MM.1S (cell line): ENCODE measurements at regions not wholly inside any gene's neighbourhood (a gene's known extent, or its start where the extent isn't known, plus 50 kb on each side); places are given as distances from the start of the nearest gene placed in this dataset.

Source experiments
- DNase-seq: peaks from one replicate; pipeline ENCODE4 v3.0.0-alpha.2; 2015
- H2AFZ ChIP-seq: fragments of 300-600 bp; sonication (generic); 2 replicates; pipeline ENCODE4 v1.6.0; 2016; ENCODE audit warnings: antibody characterized with exemption, low read length
- H3F3A ChIP-seq: fragments of 300-600 bp; sonication (generic); 2 replicates; pipeline ENCODE4 v1.6.1; 2016; ENCODE audit warnings: mild to moderate bottlenecking, antibody characterized with exemption, low read length, moderate library complexity, mixed read lengths; ENCODE audit not compliant: insufficient read depth
- H3K27ac ChIP-seq: fragments of 300-600 bp; sonication (generic); 2 replicates; pipeline ENCODE4 v1.5.1; 2016; ENCODE audit warnings: mild to moderate bottlenecking, low read length
- H3K27me3 ChIP-seq: fragments of 300-600 bp; sonication (generic); replicated peaks from 2 replicates; pipeline ENCODE4 v1.6.0; 2016; ENCODE audit warnings: low read length; ENCODE audit not compliant: insufficient read depth
- H3K36me3 ChIP-seq: fragments of 300-600 bp; sonication (generic); replicated peaks from 2 replicates; pipeline ENCODE4 v1.6.1; 2016; ENCODE audit warnings: mild to moderate bottlenecking, low read length, mixed read lengths; ENCODE audit not compliant: insufficient read depth
- H3K4me1 ChIP-seq: fragments of 300-600 bp; sonication (generic); 2 replicates; pipeline ENCODE4 v1.6.1; 2016; ENCODE audit warnings: low read length, mixed read lengths
- H3K4me2 ChIP-seq: fragments of 300-600 bp; sonication (generic); 2 replicates; pipeline ENCODE4 v1.6.0; 2016; ENCODE audit warnings: low read depth, low read length
- H3K4me3 ChIP-seq: fragments of 300-600 bp; sonication (generic); 2 replicates; pipeline ENCODE4 v1.5.1; 2016; ENCODE audit warnings: low read length, mixed read lengths
- H3K79me2 ChIP-seq: fragments of 300-600 bp; sonication (generic); 2 replicates; pipeline ENCODE4 v1.6.1; 2016; ENCODE audit warnings: mixed run types, low read length, mixed read lengths
- H3K9ac ChIP-seq: fragments of 300-600 bp; sonication (generic); 2 replicates; pipeline ENCODE4 v1.6.1; 2016; ENCODE audit warnings: low read length, mixed read lengths
- H3K9me2 ChIP-seq: fragments of 300-600 bp; sonication (generic); replicated peaks from 2 replicates; pipeline ENCODE4 v1.6.1; 2016; ENCODE audit warnings: mild to moderate bottlenecking, low read length, mixed read lengths; ENCODE audit not compliant: insufficient read depth
- H3K9me3 ChIP-seq: fragments of 300-600 bp; sonication (generic); replicated peaks from 2 replicates; pipeline ENCODE4 v1.6.1; 2016; ENCODE audit warnings: mild to moderate bottlenecking, low read length, mixed read lengths; ENCODE audit not compliant: insufficient read depth
- H4K20me1 ChIP-seq: fragments of 300-600 bp; sonication (generic); 2 replicates; pipeline ENCODE4 v1.6.1; 2016; ENCODE audit warnings: mild to moderate bottlenecking, low read length, moderate library complexity, mixed read lengths; ENCODE audit not compliant: insufficient read depth
- CTCF ChIP-seq: fragments of 300-600 bp; sonication (generic); IDR thresholded peaks from 2 replicates; pipeline ENCODE4 v1.5.1; 2016; ENCODE audit warnings: antibody characterized with exemption, low read length, mixed read lengths
- EZH2 ChIP-seq: fragments of 300-600 bp; sonication (generic); optimal IDR thresholded peaks from 2 replicates; pipeline ENCODE3; 2017; ENCODE audit warnings: low read depth, mild to moderate bottlenecking, antibody characterized with exemption, low read length, mixed read lengths
- EZH2phosphoT487 ChIP-seq: fragments of 300-600 bp; sonication (generic); IDR thresholded peaks from 2 replicates; pipeline ENCODE4 v1.6.1; 2018; ENCODE audit warnings: antibody characterized with exemption, low read length

- no peaks in the 10 kb centered on the region for H3K9me3 ChIP-seq
- no peak overlapping the region for H3K4me3 ChIP-seq
- no peak overlapping the region for H2AFZ ChIP-seq
- H3K9me2 ChIP-seq: no peaks in the 10 kb centered on the region
- H3K27me3 ChIP-seq: no peaks in the 10 kb centered on the region
- no peaks in the 10 kb centered on the region for H3F3A ChIP-seq
- no peaks in the 10 kb centered on the region for H4K20me1 ChIP-seq
- H3K4me2 ChIP-seq: no peak overlapping the region
- no peak for TF ChIP-seq EZH2phosphoT487
- no peak overlapping the region for H3K27ac ChIP-seq
- H3K79me2 ChIP-seq: no peaks in the 10 kb centered on the region
- DNase-seq: no peak
- H3K36me3 ChIP-seq: no peaks in the 10 kb centered on the region
- H3K9ac ChIP-seq: no peak overlapping the region
- no peaks in the 10 kb centered on the region; the same call in 1 of the 2 replicates for H3K4me1 ChIP-seq
These were observed 433.5 kb downstream of the DAD1 start for GRCh38 chr14:22155571-22155970.

GRCh38 chr14:22152903-22153302 is 436.1 kb downstream of the DAD1 start:
- no peak overlapping the region for H2AFZ ChIP-seq
- no peaks in the 10 kb centered on the region for H3K79me2 ChIP-seq
- H3K4me2 ChIP-seq: no peak overlapping the region
- H3K27ac ChIP-seq: no peak overlapping the region
- no peak for DNase-seq
- no peaks in the 10 kb centered on the region for H3K36me3 ChIP-seq
- no peaks in the 10 kb centered on the region for H3K27me3 ChIP-seq
- no peaks in the 10 kb centered on the region for H4K20me1 ChIP-seq
- no peaks in the 10 kb centered on the region for H3F3A ChIP-seq
- H3K9me2 ChIP-seq: no peaks in the 10 kb centered on the region
- no peaks in the 10 kb centered on the region for H3K9me3 ChIP-seq
- H3K4me3 ChIP-seq: no peak overlapping the region
- TF ChIP-seq EZH2: no peak
- TF ChIP-seq CTCF: no peak
- no peak for TF ChIP-seq EZH2phosphoT487
- no peaks in the 10 kb centered on the region for H3K4me1 ChIP-seq
- H3K9ac ChIP-seq: no peak overlapping the region

- no peak overlapping the region for H3K4me3 ChIP-seq
- H3K9ac ChIP-seq: no peak overlapping the region
- H3K27ac ChIP-seq: no peak overlapping the region
- H3K4me2 ChIP-seq: no peak overlapping the region
- H3K4me1 ChIP-seq: no peaks in the 10 kb centered on the region
- no peaks in the 10 kb centered on the region for H3K9me2 ChIP-seq
- no peak for DNase-seq
- H3K79me2 ChIP-seq: no peaks in the 10 kb centered on the region
- no peaks in the 10 kb centered on the region for H3K36me3 ChIP-seq
- TF ChIP-seq CTCF: no peak
- no peak for TF ChIP-seq EZH2
- no peak for TF ChIP-seq EZH2phosphoT487
- no peaks in the 10 kb centered on the region for H4K20me1 ChIP-seq
- H3F3A ChIP-seq: no peaks in the 10 kb centered on the region
- no peaks in the 10 kb centered on the region for H3K27me3 ChIP-seq
- no peak overlapping the region for H2AFZ ChIP-seq
- no peaks in the 10 kb centered on the region for H3K9me3 ChIP-seq
These were observed 436.7 kb downstream of the DAD1 start for GRCh38 chr14:22152161-22152870.

- H3K4me1 ChIP-seq: no peaks in the 10 kb centered on the region
- no peak overlapping the region for H3K9ac ChIP-seq
- DNase-seq: no peak
- H3K4me3 ChIP-seq: no peak overlapping the region
- no peak overlapping the region for H2AFZ ChIP-seq
- no peaks in the 10 kb centered on the region for H3K36me3 ChIP-seq
- no peak overlapping the region for H3K4me2 ChIP-seq
- no peaks in the 10 kb centered on the region for H3F3A ChIP-seq
- H3K9me2 ChIP-seq: no peaks in the 10 kb centered on the region
- no peaks in the 10 kb centered on the region for H3K9me3 ChIP-seq
- H4K20me1 ChIP-seq: no peaks in the 10 kb centered on the region
- H3K79me2 ChIP-seq: no peaks in the 10 kb centered on the region
- TF ChIP-seq EZH2phosphoT487: no peak
- no peak for TF ChIP-seq CTCF
- TF ChIP-seq EZH2: no peak
- no peaks in the 10 kb centered on the region for H3K27me3 ChIP-seq
- H3K27ac ChIP-seq: no peak overlapping the region
These were observed 437.9 kb downstream of the DAD1 start for GRCh38 chr14:22151121-22151520.
